ENCODE measurements at regions not wholly inside any gene's neighbourhood (a gene's known extent, or its start where the extent isn't known, plus 50 kb on each side); places are given as distances from the start of the nearest gene placed in this dataset.

DNA sequence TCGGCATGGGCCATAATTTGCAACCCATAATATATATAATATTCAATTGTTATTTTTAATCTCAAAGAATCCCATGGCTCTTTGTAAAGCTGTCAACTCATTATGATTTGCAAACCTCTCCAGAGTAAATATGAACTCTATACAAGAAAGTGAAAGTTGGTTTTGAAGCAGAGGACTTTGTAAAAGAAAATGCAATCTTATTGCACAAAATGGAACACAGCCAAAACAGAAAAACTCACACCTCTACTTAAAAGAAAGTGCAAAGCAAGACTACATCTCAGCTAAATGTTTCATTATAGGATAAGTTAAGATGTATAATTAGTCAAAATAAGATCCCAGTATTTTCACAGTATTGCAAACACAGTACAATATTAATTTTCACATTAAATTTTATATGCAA, 111.2 kb upstream of the FLRT2 start:
- Histone ChIP-seq H3K4me3 (no peak overlapping the region), H3K79me2 (replicated peaks; ENCODE audit: insufficient read depth) (no peaks in the 10 kb centered on the region), H2AFZ (no peak overlapping the region), H3F3A (replicated peaks; ENCODE audit: low read depth) (no peaks in the 10 kb centered on the region), H3K27me3 (ENCODE audit: insufficient read depth) (no peaks in the 10 kb centered on the region), H3K4me2 (no peak overlapping the region), H3K9me2 (ENCODE audit: insufficient read depth) (no peaks in the 10 kb centered on the region), H3K27ac (ENCODE audit: low read depth) (no peak overlapping the region), H3K4me1 (ENCODE audit: insufficient read depth) (no peaks in the 10 kb centered on the region), H3K36me3 (ENCODE audit: insufficient read depth) (no peaks in the 10 kb centered on the region), H4K20me1 (replicated peaks; ENCODE audit: insufficient read depth) (no peaks in the 10 kb centered on the region)
- Mint-ChIP-seq H3K27ac (no peak overlapping the region), H3K27me3 (ENCODE audit: insufficient read depth, low read depth, poor library complexity) (no peaks in the 10 kb centered on the region), H3K36me3 (ENCODE audit: low read depth) (no peaks in the 10 kb centered on the region), H3K4me3 (no peak overlapping the region), H3K9me3 (no peaks in the 10 kb centered on the region; the same call in 2 of the 3 replicates), H3K4me1 (no peaks in the 10 kb centered on the region)
- ATAC-seq (no peak), DNase-seq (ENCODE audit: low spot score) (no peak)
- TF ChIP-seq CREB1 (CRISPR knock-in tag; IDR thresholded peaks at IDR 0.05; ENCODE audit: low read depth) (no peak), STAT1 (IDR thresholded peaks at IDR 0.05; ENCODE audit: unreplicated experiment) (no peak), POLR2AphosphoS5 (IDR thresholded peaks at IDR 0.05; ENCODE audit: low read depth) (no peak), EZH2 (IDR thresholded peaks at IDR 0.05; ENCODE audit: low read depth, unreplicated experiment) (no peak)
- TF ChIP-seq, protein P1, sequence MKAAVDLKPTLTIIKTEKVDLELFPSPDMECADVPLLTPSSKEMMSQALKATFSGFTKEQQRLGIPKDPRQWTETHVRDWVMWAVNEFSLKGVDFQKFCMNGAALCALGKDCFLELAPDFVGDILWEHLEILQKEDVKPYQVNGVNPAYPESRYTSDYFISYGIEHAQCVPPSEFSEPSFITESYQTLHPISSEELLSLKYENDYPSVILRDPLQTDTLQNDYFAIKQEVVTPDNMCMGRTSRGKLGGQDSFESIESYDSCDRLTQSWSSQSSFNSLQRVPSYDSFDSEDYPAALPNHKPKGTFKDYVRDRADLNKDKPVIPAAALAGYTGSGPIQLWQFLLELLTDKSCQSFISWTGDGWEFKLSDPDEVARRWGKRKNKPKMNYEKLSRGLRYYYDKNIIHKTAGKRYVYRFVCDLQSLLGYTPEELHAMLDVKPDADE (IDR thresholded peaks at IDR 0.05), result no peak
- TF ChIP-seq, protein P2, sequence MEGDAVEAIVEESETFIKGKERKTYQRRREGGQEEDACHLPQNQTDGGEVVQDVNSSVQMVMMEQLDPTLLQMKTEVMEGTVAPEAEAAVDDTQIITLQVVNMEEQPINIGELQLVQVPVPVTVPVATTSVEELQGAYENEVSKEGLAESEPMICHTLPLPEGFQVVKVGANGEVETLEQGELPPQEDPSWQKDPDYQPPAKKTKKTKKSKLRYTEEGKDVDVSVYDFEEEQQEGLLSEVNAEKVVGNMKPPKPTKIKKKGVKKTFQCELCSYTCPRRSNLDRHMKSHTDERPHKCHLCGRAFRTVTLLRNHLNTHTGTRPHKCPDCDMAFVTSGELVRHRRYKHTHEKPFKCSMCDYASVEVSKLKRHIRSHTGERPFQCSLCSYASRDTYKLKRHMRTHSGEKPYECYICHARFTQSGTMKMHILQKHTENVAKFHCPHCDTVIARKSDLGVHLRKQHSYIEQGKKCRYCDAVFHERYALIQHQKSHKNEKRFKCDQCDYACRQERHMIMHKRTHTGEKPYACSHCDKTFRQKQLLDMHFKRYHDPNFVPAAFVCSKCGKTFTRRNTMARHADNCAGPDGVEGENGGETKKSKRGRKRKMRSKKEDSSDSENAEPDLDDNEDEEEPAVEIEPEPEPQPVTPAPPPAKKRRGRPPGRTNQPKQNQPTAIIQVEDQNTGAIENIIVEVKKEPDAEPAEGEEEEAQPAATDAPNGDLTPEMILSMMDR (conservative IDR thresholded peaks at IDR 0.05; ENCODE audit: low read depth in 2 of 2), result no peak
- TF ChIP-seq, protein P3, sequence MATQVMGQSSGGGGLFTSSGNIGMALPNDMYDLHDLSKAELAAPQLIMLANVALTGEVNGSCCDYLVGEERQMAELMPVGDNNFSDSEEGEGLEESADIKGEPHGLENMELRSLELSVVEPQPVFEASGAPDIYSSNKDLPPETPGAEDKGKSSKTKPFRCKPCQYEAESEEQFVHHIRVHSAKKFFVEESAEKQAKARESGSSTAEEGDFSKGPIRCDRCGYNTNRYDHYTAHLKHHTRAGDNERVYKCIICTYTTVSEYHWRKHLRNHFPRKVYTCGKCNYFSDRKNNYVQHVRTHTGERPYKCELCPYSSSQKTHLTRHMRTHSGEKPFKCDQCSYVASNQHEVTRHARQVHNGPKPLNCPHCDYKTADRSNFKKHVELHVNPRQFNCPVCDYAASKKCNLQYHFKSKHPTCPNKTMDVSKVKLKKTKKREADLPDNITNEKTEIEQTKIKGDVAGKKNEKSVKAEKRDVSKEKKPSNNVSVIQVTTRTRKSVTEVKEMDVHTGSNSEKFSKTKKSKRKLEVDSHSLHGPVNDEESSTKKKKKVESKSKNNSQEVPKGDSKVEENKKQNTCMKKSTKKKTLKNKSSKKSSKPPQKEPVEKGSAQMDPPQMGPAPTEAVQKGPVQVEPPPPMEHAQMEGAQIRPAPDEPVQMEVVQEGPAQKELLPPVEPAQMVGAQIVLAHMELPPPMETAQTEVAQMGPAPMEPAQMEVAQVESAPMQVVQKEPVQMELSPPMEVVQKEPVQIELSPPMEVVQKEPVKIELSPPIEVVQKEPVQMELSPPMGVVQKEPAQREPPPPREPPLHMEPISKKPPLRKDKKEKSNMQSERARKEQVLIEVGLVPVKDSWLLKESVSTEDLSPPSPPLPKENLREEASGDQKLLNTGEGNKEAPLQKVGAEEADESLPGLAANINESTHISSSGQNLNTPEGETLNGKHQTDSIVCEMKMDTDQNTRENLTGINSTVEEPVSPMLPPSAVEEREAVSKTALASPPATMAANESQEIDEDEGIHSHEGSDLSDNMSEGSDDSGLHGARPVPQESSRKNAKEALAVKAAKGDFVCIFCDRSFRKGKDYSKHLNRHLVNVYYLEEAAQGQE (IDR thresholded peaks at IDR 0.05; ENCODE audit: unreplicated experiment), result no peak

DNA sequence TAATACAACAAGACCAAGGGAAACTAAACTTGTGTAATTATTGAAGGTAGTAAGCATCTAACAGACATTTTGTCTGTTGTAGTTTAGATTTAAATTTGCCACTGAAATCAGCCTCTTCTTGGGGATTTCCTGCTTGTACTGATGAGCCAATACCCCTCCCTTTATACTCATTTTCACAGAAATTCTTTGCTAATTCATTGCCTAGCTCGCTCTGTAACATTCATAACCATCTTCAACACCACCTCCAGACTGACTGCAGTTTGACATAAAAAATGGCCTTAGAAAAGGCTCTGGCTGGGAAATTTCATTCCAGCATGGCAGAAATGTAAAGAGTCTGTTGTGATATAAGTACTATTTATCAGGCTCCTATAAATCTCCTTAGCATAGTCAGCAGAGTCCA, 109.7 kb upstream of the FLRT2 start:
- Histone ChIP-seq H3K4me2 (no peak overlapping the region), H4K20me1 (replicated peaks; ENCODE audit: insufficient read depth) (no peaks in the 10 kb centered on the region), H3K4me1 (ENCODE audit: insufficient read depth) (no peaks in the 10 kb centered on the region), H3F3A (replicated peaks; ENCODE audit: low read depth) (no peaks in the 10 kb centered on the region), H3K79me2 (replicated peaks; ENCODE audit: insufficient read depth) (no peaks in the 10 kb centered on the region), H3K36me3 (ENCODE audit: insufficient read depth) (no peaks in the 10 kb centered on the region), H3K4me3 (no peak overlapping the region), H3K9me2 (ENCODE audit: insufficient read depth) (no peaks in the 10 kb centered on the region), H3K27me3 (ENCODE audit: insufficient read depth) (no peaks in the 10 kb centered on the region), H2AFZ (no peak overlapping the region), H3K27ac (ENCODE audit: low read depth) (no peak overlapping the region)
- Mint-ChIP-seq H3K9me3 (no peaks in the 10 kb centered on the region; the same call in 2 of the 3 replicates), H3K36me3 (ENCODE audit: low read depth) (no peaks in the 10 kb centered on the region), H3K27me3 (ENCODE audit: insufficient read depth, low read depth, poor library complexity) (no peaks in the 10 kb centered on the region), H3K27ac (no peak overlapping the region), H3K4me3 (no peak overlapping the region), H3K4me1 (no peaks in the 10 kb centered on the region)
- DNase-seq (ENCODE audit: low spot score), result no peak
- no peak for ATAC-seq
- TF ChIP-seq ZNF114 (CRISPR knock-in tag; IDR thresholded peaks at IDR 0.05) (no peak), CREB1 (CRISPR knock-in tag; IDR thresholded peaks at IDR 0.05; ENCODE audit: low read depth) (no peak), ZNF331 (CRISPR knock-in tag; IDR thresholded peaks at IDR 0.05; ENCODE audit: low read depth) (no peak), STAT1 (IDR thresholded peaks at IDR 0.05; ENCODE audit: unreplicated experiment) (no peak)
- TF ChIP-seq, protein P4, sequence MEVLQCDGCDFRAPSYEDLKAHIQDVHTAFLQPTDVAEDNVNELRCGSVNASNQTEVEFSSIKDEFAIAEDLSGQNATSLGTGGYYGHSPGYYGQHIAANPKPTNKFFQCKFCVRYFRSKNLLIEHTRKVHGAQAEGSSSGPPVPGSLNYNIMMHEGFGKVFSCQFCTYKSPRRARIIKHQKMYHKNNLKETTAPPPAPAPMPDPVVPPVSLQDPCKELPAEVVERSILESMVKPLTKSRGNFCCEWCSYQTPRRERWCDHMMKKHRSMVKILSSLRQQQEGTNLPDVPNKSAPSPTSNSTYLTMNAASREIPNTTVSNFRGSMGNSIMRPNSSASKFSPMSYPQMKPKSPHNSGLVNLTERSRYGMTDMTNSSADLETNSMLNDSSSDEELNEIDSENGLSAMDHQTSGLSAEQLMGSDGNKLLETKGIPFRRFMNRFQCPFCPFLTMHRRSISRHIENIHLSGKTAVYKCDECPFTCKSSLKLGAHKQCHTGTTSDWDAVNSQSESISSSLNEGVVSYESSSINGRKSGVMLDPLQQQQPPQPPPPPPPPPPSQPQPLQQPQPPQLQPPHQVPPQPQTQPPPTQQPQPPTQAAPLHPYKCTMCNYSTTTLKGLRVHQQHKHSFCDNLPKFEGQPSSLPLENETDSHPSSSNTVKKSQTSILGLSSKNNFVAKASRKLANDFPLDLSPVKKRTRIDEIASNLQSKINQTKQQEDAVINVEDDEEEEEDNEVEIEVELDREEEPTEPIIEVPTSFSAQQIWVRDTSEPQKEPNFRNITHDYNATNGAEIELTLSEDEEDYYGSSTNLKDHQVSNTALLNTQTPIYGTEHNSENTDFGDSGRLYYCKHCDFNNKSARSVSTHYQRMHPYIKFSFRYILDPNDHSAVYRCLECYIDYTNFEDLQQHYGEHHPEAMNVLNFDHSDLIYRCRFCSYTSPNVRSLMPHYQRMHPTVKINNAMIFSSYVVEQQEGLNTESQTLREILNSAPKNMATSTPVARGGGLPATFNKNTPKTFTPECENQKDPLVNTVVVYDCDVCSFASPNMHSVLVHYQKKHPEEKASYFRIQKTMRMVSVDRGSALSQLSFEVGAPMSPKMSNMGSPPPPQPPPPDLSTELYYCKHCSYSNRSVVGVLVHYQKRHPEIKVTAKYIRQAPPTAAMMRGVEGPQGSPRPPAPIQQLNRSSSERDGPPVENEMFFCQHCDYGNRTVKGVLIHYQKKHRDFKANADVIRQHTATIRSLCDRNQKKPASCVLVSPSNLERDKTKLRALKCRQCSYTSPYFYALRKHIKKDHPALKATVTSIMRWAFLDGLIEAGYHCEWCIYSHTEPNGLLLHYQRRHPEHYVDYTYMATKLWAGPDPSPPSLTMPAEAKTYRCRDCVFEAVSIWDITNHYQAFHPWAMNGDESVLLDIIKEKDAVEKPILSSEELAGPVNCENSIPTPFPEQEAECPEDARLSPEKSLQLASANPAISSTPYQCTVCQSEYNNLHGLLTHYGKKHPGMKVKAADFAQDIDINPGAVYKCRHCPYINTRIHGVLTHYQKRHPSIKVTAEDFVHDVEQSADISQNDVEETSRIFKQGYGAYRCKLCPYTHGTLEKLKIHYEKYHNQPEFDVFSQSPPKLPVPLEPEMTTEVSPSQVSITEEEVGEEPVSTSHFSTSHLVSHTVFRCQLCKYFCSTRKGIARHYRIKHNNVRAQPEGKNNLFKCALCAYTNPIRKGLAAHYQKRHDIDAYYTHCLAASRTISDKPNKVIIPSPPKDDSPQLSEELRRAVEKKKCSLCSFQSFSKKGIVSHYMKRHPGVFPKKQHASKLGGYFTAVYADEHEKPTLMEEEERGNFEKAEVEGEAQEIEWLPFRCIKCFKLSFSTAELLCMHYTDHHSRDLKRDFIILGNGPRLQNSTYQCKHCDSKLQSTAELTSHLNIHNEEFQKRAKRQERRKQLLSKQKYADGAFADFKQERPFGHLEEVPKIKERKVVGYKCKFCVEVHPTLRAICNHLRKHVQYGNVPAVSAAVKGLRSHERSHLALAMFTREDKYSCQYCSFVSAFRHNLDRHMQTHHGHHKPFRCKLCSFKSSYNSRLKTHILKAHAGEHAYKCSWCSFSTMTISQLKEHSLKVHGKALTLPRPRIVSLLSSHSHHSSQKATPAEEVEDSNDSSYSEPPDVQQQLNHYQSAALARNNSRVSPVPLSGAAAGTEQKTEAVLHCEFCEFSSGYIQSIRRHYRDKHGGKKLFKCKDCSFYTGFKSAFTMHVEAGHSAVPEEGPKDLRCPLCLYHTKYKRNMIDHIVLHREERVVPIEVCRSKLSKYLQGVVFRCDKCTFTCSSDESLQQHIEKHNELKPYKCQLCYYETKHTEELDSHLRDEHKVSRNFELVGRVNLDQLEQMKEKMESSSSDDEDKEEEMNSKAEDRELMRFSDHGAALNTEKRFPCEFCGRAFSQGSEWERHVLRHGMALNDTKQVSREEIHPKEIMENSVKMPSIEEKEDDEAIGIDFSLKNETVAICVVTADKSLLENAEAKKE (CRISPR knock-in tag; IDR thresholded peaks at IDR 0.05), result no peak

Data from GM23338 (cell line).